ENCODE measurements at regions not wholly inside any gene's neighbourhood (a gene's known extent, or its start where the extent isn't known, plus 50 kb on each side); places are given as distances from the start of the nearest gene placed in this dataset.

DNA sequence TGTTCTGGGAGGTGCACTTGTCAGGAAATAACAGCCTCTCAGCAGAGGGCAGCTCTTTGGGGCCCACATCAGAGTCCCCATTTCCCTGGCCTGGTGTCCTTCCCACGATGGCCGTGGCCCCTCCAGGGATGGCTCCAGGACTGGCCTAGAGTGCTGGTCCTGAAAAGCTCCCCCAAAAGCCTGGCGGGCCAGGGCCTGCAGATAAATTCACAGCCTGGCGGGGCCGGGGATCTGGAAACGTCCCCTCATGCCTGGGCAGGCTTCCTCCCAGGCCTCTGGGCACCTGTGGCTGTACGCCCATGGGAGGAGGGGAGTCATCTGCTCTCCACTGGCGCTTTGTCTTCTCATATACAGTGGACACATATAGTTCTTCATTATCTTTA is 52.6 kb upstream of the HS6ST1 start:
- no peaks in the 10 kb centered on the region for H3K9me3 ChIP-seq
- no peak overlapping the region for H3K9ac ChIP-seq
- no peaks in the 10 kb centered on the region for H3F3A ChIP-seq (replicated peaks; ENCODE audit: insufficient read depth)
- DNase-seq, result no peak
- H3K27ac ChIP-seq (ENCODE audit: low read depth in 2 of 2, low read length in 1 of 2), result no peak overlapping the region
- H3K27me3 ChIP-seq (ENCODE audit: insufficient read depth), result no peaks in the 10 kb centered on the region
- no peaks in the 10 kb centered on the region for H3K9me2 ChIP-seq
- no peak overlapping the region for H3K4me3 ChIP-seq (ENCODE audit: low read depth in 2 of 2, low read length in 1 of 2)
- ChIA-PET POLR2A (no interaction called here), CTCF (interaction anchor here (0.8 kb wide), 1 partner anchor 23 kb away, joined by 3 read pairs; no protein-coding TSS in a partner anchor)
- H2AFZ ChIP-seq (ENCODE audit: low read depth), result no peak overlapping the region
- H4K20me1 ChIP-seq (ENCODE audit: insufficient read depth), result no peaks in the 10 kb centered on the region
- no peaks in the 10 kb centered on the region for H3K36me3 ChIP-seq (replicated peaks in 1 of 2; ENCODE audit: control insufficient read depth in 1 of 2, insufficient read depth in 2 of 2, low read length in 1 of 2)
- no peak overlapping the region for H3K4me2 ChIP-seq
- H3K79me2 ChIP-seq (ENCODE audit: insufficient read depth), result no peaks in the 10 kb centered on the region
- H3K4me1 ChIP-seq (ENCODE audit: control insufficient read depth in 1 of 2, insufficient read depth in 2 of 2, low read depth in 1 of 2, low read length in 1 of 2), result peaks cover 0 to 26% of the 10 kb centered on the region in 2 experiments; a peak in 1 of 4 replicates
- TF ChIP-seq, protein P1, sequence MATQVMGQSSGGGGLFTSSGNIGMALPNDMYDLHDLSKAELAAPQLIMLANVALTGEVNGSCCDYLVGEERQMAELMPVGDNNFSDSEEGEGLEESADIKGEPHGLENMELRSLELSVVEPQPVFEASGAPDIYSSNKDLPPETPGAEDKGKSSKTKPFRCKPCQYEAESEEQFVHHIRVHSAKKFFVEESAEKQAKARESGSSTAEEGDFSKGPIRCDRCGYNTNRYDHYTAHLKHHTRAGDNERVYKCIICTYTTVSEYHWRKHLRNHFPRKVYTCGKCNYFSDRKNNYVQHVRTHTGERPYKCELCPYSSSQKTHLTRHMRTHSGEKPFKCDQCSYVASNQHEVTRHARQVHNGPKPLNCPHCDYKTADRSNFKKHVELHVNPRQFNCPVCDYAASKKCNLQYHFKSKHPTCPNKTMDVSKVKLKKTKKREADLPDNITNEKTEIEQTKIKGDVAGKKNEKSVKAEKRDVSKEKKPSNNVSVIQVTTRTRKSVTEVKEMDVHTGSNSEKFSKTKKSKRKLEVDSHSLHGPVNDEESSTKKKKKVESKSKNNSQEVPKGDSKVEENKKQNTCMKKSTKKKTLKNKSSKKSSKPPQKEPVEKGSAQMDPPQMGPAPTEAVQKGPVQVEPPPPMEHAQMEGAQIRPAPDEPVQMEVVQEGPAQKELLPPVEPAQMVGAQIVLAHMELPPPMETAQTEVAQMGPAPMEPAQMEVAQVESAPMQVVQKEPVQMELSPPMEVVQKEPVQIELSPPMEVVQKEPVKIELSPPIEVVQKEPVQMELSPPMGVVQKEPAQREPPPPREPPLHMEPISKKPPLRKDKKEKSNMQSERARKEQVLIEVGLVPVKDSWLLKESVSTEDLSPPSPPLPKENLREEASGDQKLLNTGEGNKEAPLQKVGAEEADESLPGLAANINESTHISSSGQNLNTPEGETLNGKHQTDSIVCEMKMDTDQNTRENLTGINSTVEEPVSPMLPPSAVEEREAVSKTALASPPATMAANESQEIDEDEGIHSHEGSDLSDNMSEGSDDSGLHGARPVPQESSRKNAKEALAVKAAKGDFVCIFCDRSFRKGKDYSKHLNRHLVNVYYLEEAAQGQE (IDR thresholded peaks at IDR 0.05; ENCODE audit: low read depth, low read length), result no peak
- 83% methylated on average over 6 of the region's 8 CpGs for WGBS (ENCODE audit: low lambda C conversion rate)

DNA sequence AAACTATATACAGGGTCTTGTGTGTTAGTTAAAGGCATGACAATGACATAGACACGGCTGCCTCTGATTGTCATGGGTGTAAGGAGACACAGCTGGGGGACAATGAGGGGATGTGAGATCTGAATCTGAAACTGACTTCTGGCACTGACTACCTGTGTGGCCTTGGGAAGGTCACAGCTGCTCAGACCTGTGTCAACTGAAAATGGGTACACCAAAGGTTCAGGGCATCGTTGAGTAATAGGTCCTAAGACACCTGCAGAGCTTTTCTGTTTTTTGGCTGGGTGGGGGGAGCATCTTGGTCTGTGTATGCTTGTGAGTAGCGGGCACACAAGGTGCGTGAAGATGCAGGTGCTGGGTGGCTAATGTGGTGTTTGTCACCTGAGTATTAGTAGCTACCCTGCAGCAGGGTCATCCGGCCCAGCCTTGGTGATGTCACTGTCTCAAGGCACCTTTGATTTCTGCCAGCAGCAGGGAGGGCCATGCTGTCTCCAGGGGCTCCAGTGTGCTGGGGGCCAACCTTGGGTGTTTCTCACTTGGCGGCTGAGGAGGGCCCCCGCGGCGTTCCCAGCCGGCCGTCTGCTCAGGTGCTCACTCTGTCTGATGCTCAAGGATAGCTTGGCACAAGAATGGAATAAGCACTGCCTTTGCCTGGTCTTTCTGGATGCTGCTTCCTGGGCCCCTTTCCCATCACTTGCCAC is 53.1 kb upstream of the HS6ST1 start:
- WGBS (ENCODE audit: low lambda C conversion rate), result 85% methylated on average over 10 of the region's 11 CpGs
- H3K9me2 ChIP-seq, result no peaks in the 10 kb centered on the region
- H3K27ac ChIP-seq (ENCODE audit: low read depth in 2 of 2, low read length in 1 of 2), result no peak overlapping the region
- H3K27me3 ChIP-seq (ENCODE audit: insufficient read depth), result no peaks in the 10 kb centered on the region
- no peak overlapping the region for H3K9ac ChIP-seq
- POLR2A ChIA-PET, result no interaction called here
- no peaks in the 10 kb centered on the region for H3K9me3 ChIP-seq
- DNase-seq, result no peak
- H3K79me2 ChIP-seq (ENCODE audit: insufficient read depth), result no peaks in the 10 kb centered on the region
- H3K36me3 ChIP-seq (replicated peaks in 1 of 2; ENCODE audit: control insufficient read depth in 1 of 2, insufficient read depth in 2 of 2, low read length in 1 of 2), result no peaks in the 10 kb centered on the region
- H3K4me3 ChIP-seq (ENCODE audit: low read depth in 2 of 2, low read length in 1 of 2), result no peak overlapping the region
- TF ChIP-seq ELF1 (IDR thresholded peaks at IDR 0.05) (no peak), TCF12 (IDR thresholded peaks at IDR 0.05) (no peak), POLR2AphosphoS5 (IDR thresholded peaks at IDR 0.05; ENCODE audit: low read depth, low read length) (no peak), SMC3 (IDR thresholded peaks at IDR 0.05; ENCODE audit: low read depth, low read length) (no peak), SIN3A (IDR thresholded peaks at IDR 0.05; ENCODE audit: borderline replicate concordance, low read depth, low read length) (no peak), JUND (IDR thresholded peaks at IDR 0.05) (no peak), NRF1 (IDR thresholded peaks at IDR 0.05; ENCODE audit: low read depth, low read length) (no peak), NFIC (IDR thresholded peaks at IDR 0.05; ENCODE audit: borderline replicate concordance) (no peak), RAD21 (IDR thresholded peaks at IDR 0.05; ENCODE audit: low read length) (no peak), MEF2A (IDR thresholded peaks at IDR 0.05; ENCODE audit: borderline replicate concordance, low read depth) (no peak), RFX5 (IDR thresholded peaks at IDR 0.05; ENCODE audit: low read length) (no peak)
- TF ChIP-seq, protein P2, sequence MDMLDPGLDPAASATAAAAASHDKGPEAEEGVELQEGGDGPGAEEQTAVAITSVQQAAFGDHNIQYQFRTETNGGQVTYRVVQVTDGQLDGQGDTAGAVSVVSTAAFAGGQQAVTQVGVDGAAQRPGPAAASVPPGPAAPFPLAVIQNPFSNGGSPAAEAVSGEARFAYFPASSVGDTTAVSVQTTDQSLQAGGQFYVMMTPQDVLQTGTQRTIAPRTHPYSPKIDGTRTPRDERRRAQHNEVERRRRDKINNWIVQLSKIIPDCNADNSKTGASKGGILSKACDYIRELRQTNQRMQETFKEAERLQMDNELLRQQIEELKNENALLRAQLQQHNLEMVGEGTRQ (IDR thresholded peaks at IDR 0.05; ENCODE audit: borderline replicate concordance, low read depth, low read length), result no peak
- TF ChIP-seq, protein P1 (IDR thresholded peaks at IDR 0.05; ENCODE audit: low read depth, low read length), result no peak
- CTCF ChIA-PET, result interaction anchor here (0.8 kb wide), 1 partner anchor 23 kb away, joined by 3 read pairs; no protein-coding TSS in a partner anchor
- no peaks in the 10 kb centered on the region for H4K20me1 ChIP-seq (ENCODE audit: insufficient read depth)
- no peak overlapping the region for H3K4me2 ChIP-seq
- no peaks in the 10 kb centered on the region for H3F3A ChIP-seq (replicated peaks; ENCODE audit: insufficient read depth)
- no peak overlapping the region for H2AFZ ChIP-seq (ENCODE audit: low read depth)
- peaks cover 0 to 26% of the 10 kb centered on the region in 2 experiments; a peak in 1 of 4 replicates for H3K4me1 ChIP-seq (ENCODE audit: control insufficient read depth in 1 of 2, insufficient read depth in 2 of 2, low read depth in 1 of 2, low read length in 1 of 2)

Data from SK-N-SH (cell line).